Head of caudate nucleus (tissue), 42 donors: ENCODE measurements at regions not wholly inside any gene's neighbourhood (a gene's known extent, or its start where the extent isn't known, plus 50 kb on each side); places are given as distances from the start of the nearest gene placed in this dataset.

ENCODE experiments used
- DNase-seq, 42 donors: peaks; one replicate each; pipeline versions ENCODE4 v3.0.0 to v3.0.0-alpha.2; 2020 to 2021; ENCODE audit warnings: mixed read lengths in 7 of 42
- intact Hi-C: fragments of 100-400 bp; cut with DNase I; formaldehyde crosslinking; loops from one replicate; pipeline ENCODE4 v1.15.0; 2022

DNA sequence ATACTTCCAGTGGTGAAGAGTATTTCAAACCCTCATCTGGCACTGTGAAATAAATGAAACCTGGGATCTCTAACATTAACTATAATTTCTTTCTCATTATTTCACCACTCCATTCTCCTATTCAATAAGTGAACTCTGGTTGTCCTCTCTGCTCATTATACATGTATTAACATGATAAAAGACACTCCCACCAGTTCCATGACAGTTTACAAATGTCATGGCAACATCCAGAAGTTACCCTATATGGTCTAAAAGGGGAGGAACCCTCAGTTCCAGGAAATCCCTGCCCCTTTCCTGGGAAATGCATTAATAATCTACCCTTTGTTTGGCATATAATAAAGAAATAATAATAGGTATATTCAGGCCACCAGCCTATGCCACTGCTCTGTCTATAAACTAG lies 62.7 kb upstream of the BRINP3 start:
- intact Hi-C loops = no loop called here

DNA sequence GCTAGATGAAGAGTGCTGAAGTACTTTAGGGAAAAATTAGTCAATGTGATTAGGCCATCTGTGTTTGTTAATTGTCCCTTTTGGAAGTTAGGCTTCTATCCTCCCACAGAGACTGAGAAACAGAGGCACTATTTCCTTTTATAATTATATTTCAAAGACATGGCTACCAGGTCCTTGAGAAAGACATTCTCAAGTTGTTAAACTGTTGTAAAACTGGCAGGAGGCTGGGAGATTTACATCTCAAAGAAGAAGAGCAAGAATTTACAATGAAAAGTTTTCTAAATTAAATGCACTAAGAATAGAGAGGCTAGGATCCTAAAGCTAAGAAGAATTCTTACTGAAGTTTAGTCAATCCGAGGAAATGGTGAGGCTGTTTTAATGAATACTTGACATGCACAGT lies 74.0 kb upstream of the BRINP3 start:
- intact Hi-C loops = no loop called here
- DNase-seq = no peak

More for the DNA sequence above, 62.7 kb upstream of the BRINP3 start:
- DNase-seq = no peak

GRCh38 chr1:190560161-190560681 lies 82.6 kb upstream of the BRINP3 start:
- intact Hi-C loops = no loop called here
- DNase-seq = no peak

DNA sequence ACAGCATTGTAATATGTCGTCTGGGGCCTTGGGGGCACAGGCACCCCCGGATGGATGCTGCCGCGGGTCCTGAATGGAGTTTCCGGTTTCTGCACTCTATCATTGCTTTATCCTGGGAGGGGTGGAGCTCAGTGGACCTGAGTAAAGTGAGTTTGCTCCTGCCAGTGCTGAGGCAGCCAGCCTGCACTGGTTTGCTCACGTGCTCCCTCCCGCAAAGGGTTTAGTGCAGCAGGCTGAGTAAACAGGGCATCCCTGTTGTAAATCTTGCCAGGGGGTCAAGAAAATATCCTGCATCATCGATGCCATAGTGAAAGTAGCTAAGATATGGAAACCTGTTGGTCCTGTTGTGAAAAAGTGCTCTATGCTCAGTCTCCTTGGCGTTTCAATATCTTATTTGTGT lies 85.6 kb upstream of the BRINP3 start:
- DNase-seq = no peak
- intact Hi-C loops = no loop called here

GRCh38 chr1:190564117-190564516 lies 86.5 kb upstream of the BRINP3 start:
- DNase-seq = no peak
- intact Hi-C loops = no loop called here

DNA sequence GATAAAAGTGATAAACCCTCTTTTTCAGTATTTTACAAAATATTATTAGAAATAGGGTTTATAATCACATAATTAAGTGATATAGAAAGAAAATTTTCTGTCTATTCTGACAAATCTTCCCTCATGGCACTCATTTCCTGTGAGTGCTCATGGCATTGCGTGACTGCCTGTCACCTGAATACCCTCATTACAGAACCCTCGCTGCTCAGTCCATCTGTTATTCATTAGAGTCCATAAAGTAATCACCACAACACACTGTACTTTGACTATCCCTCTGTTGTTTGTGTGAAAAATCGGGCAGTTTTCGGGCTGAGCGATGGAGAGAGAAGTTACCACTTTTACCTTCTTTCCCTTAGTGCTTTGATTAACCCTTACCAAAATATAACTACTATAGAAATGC lies 100.4 kb upstream of the BRINP3 start:
- intact Hi-C loops = no loop called here
- no peak for DNase-seq

DNA sequence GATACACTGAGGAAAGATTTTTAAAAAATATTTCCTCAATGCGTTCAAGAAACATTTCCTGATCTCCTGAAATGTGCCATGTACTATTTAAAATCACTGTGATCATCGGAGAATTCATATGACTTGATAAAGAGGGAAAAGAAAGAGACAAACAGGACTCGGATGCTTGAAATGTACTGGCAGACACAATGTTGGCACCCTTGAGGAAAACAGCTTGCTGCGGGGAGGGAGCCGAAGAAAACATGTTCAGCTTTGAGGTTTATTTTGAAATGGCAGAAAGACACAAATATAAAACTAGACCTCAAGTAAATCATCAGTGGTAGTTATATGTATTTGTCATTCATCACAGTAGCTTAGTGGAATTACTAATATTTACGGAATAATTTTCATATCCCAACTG lies 100.9 kb upstream of the BRINP3 start:
- intact Hi-C loops = no loop called here
- no peak for DNase-seq

GRCh38 chr1:190579552-190580193 lies 102.0 kb upstream of the BRINP3 start:
- DNase-seq = no peak
- intact Hi-C loops = no loop called here

GRCh38 chr1:190583862-190584261 lies 106.2 kb upstream of the BRINP3 start:
- intact Hi-C loops = no loop called here

GRCh38 chr1:190588424-190588823 lies 110.8 kb upstream of the BRINP3 start:
- no peak for DNase-seq
- intact Hi-C loops = no loop called here

More at GRCh38 chr1:190583862-190584261, 106.2 kb upstream of the BRINP3 start:
- no peak for DNase-seq

- intact Hi-C loops = no loop called here
- no peak for DNase-seq
These were observed 117.8 kb upstream of the BRINP3 start for GRCh38 chr1:190595438-190595837.

GRCh38 chr1:190597294-190597693 lies 119.6 kb upstream of the BRINP3 start:
- no peak for DNase-seq
- intact Hi-C loops = no loop called here

DNA sequence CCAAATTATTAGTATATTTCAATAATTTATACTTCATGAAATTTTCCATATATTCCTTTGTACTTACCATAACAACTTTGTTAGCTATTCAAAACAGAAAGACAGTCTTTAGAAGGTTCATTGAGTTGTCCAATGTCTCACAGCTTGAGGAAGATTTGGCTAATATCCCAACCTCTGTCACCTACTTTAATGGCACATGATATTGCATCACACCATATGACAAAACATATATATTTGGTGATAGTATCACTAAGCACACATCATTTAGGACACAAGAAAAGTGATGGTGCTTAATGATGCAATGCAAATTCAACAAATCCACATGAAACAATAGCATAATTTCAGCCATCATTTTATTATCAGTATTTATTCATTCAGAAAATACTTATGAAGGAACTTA lies 122.0 kb upstream of the BRINP3 start:
- intact Hi-C loops = no loop called here
- DNase-seq = no peak

DNA sequence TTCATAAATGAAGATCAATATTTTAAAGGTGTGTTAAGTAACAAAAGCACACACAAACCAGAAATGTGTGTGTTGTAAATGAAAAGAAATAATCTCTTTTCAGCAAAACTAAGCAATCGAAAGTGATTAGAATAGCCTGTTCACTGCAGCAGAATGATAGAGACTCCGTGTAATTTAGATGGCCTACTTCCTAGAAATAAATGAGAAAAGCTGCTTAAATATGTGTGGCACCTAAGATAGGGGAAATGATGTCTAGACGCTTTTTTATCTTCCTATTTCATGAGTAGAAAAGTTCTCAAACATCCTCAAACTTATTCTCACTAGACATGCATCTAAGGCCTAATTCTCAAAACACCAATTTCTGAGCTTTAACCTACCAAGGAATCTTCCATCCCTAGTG lies 124.7 kb upstream of the BRINP3 start:
- intact Hi-C loops = no loop called here
- no peak for DNase-seq

- intact Hi-C loops = no loop called here
- DNase-seq = no peak
These were observed 130.6 kb upstream of the BRINP3 start for GRCh38 chr1:190608282-190608681.

GRCh38 chr1:190615818-190616217 lies 138.2 kb upstream of the BRINP3 start:
- no peak for DNase-seq
- intact Hi-C loops = no loop called here

GRCh38 chr1:190616235-190616634 lies 138.6 kb upstream of the BRINP3 start:
- no peak for DNase-seq
- intact Hi-C loops = no loop called here

GRCh38 chr1:190619724-190620123 lies 142.1 kb upstream of the BRINP3 start:
- intact Hi-C loops = no loop called here
- DNase-seq = no peak

DNA sequence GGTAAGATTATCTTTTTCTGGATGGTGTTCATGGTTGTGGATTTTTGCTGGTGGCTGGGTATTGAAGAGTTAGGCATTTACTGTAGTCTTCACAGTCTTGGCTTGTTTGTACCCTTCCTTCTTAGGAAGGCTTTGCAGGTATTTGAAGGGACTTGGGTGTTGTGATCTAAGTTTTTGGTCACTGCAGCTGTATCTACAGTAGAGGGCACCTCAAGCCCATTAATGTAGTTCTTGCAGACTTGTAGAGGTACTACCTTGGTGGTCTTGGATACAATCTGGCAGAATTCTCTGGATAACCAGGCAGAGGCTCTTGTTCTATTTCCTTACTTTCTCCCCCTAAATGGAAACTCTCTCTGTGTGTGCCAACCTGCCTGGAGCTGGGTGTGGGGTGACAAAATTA lies 155.8 kb upstream of the BRINP3 start:
- intact Hi-C loops = no loop called here
- DNase-seq = no peak

GRCh38 chr1:190634134-190634533 lies 156.5 kb upstream of the BRINP3 start:
- intact Hi-C loops = no loop called here
- no peak for DNase-seq

DNA sequence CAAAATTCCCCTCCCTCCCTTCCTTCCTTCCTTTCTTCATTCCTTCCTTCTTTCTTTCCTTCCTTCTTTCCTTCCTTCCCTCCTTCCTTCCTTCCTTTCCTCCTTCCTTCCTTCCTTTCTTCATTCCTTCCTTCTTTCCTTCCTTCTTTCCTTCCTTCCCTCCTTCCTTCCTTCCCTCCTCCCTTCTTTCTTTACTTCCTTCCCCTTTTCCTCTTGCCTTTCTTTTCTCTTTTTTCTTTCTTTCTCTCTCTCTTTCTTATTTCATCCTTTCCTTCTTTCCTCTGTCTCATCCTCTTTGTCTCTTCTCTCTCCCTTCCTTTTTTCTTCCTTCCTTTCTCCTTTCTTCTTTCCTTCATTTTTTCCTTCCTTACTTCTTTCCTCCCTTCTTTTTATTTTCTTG lies 171.9 kb upstream of the BRINP3 start:
- intact Hi-C loops = no loop called here
- no peak for DNase-seq

- DNase-seq = no peak
- intact Hi-C loops = no loop called here
These were observed 181.2 kb upstream of the BRINP3 start for GRCh38 chr1:190658907-190659306.
